ENCODE measurements at regions not wholly inside any gene's neighbourhood (a gene's known extent, or its start where the extent isn't known, plus 50 kb on each side); places are given as distances from the start of the nearest gene placed in this dataset.
"Not testable (repeated sequence)": the region's sequence is repeated elsewhere in the genome, so short reads cannot be mapped to it uniquely, and the experiment has no call there.

DNA sequence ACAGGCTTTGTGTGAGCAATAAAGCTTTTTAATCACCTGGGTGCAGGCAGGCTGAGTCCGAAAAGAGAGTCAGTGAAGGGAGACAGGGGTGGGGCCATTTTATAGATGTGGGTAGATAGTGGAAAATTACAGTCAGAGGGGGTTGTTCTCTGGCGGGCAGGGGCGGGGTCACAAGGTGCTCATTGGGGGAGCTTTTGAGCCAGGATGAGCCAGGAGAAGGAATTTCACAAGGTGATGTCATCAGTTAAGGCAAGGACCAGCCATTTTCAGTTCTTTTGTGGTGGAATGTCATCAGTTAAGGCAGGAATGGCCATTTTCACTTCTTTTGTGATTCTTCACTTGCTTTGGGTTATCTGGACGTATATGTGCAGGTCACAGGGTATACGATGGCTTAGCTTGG is 571.3 kb upstream of the PCDH7 start:
- not testable (repeated sequence) for DNase-seq (ENCODE audit: low read depth)

DNA sequence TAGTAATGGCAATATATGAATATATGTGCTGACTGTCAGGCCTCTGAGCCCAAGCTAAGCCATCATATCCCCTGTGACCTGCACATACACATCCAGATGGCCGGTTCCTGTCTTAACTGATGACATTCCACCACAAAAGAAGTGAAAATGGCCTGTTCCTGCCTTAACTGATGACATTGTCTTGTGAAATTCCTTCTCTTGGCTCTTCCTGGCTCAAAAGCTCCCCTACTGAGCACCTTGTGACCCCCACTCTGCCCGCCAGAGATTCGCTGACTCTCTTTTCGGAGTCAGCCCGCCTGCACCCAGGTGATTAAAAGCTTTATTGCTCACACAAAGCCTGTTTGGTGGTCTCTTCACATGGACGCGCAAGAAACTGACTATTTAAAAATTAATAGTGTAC is 570.6 kb upstream of the PCDH7 start:
- not testable (repeated sequence) for DNase-seq (ENCODE audit: low read depth)

DNA sequence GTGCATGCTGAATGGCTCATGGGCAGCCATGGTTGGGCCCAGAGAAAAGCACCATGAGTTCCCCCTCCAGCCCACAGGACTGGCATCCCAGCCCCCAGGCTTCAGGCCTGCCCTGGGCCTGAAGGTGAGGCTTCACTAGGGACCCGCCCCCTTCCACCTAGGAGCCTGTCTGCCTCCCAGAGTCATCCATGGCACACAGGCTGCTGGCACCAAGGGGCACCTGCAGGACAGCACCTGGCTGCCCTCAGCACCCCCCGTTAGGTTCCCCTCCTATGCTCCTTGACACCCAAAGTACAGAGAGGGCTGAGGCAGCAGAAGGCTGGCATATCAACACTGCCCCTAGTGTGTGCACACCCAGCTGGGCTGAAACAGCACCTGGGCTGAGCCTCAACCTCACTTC is 566.7 kb upstream of the PCDH7 start:
- no peak for DNase-seq (ENCODE audit: low read depth)

DNA sequence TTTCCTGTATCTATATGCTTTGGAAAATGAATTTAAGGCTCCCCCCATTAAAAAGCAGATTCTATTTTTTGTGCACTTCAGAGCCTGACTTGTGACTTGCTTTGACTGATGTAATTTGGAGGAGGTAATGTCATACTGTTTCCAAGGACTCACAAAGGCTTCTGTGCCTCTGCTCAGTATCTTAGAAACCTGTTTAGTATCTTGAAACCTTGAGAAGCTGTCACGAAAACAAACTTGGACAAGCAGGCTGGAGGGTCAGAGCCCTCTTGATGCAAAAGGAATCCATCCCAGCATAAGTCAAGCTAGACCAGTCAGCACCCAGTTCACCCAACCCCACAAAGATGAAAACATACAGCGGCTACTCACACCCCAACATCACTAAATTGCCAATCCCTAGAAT is 560.0 kb upstream of the PCDH7 start:
- no peak for DNase-seq (ENCODE audit: low read depth)

DNA sequence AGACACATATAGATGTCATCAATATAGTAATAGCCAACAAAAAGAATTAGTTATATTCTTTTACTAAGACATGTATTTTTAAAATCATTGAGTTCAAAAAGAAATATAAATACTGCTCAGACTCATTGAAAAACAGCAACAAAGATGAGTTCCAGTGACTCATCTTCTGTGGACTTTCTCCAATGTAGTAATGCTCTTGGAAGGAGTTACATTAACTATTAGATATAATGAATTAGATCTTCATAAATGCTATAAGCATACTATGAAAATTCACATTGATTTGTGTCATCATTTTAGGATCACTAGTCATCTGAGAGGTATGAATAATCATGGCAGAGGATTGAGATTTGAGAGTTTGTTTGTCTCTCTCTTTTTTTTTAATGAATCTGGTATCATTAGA is 547.8 kb upstream of the PCDH7 start:
- DNase-seq (ENCODE audit: low read depth) = peak; percentile 15

DNA sequence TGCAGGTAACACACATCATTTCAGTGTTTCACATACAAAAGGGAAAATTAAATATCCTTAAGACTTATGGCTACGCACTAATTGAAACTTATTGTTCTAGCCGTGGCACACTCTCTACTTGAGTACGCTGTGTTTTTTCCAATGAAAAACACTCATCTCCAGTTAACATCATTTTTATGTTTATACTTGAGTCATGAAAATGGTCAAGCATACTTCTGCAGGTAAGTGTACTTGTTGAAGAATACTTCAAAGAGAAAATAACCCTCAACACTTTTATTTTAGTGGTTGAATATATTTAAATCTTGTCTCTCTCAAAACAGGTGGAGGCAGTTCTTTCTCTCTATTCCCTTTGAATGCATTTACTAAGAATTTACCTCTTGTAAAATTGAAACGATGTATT is 538.7 kb upstream of the PCDH7 start:
- DNase-seq (ENCODE audit: low read depth) = no peak

DNA sequence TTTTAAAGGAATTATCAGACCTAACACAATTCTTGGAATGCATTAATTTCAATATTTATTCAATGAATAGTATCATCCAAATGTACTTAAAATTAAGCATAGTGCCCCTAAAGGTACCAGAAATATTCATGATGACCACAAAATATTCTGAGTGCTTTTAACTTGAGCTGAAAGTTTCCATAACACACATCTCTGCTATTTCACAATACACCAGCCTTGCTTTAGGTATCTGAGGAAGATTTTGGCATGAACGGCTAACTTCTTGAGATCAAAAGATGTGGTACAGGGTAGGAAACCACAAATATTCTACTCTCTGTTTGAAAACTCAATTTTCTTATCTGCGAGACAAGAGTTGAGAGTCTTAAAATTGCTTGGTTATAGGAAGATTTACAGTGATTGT is 538.3 kb upstream of the PCDH7 start:
- DNase-seq (ENCODE audit: low read depth) = peak; percentile 75

DNA sequence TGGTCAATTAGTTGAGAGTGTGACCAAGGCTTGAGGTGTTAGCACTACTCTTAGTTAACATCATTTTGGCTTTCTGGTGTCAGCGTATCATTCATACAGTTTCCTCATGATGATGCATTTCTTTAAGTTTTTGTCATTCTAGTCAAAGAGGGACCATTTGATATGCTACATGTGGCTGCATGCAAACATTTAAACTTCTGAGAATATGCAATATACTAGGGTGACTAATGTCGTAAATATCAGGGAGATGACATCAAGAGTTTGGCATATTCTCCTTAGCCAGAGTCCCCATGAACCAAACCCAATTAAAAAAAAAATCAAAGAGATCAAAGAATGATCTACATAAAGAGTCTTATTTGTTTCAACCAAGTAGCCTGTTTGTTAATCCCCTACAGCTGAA is 537.4 kb upstream of the PCDH7 start:
- DNase-seq (ENCODE audit: low read depth) = no peak

DNA sequence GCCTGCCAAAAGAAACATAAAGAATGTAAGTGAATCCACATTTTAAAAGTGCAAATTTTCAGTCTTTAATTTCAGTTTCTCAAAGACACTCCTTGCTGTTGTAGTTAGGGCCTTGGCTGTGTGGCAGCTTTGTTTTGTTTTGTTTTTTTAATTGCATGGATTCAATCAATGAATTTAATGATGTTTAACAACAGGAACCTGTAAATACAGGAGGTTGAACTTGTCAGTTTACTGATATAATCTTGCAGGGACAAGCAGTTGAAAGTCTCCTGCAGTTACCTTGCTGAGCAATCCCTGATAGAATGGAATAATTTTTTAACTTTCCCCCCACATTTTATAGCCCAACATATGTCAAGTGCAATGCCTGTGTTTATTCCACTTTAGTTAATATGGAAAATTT is 528.3 kb upstream of the PCDH7 start:
- DNase-seq (ENCODE audit: low read depth) = no peak

DNA sequence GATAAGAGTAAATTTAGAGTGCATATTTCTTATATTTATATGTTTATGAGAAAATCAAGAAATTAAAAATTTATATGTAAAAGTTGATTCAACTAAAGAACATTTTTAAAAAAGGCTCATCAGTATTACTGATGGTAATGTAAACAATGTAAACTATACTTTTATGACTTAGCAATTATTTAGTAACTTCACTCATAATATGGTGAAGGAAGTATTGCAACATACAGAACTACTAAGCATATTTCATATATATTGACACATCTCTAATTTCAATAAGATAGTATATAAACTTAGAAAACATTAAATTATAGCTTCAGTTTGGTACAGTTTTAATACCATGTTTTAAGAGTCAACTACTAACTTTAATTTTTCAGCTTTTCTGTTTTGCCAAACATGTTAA is 512.8 kb upstream of the PCDH7 start:
- no peak for DNase-seq (ENCODE audit: low read depth)

DNA sequence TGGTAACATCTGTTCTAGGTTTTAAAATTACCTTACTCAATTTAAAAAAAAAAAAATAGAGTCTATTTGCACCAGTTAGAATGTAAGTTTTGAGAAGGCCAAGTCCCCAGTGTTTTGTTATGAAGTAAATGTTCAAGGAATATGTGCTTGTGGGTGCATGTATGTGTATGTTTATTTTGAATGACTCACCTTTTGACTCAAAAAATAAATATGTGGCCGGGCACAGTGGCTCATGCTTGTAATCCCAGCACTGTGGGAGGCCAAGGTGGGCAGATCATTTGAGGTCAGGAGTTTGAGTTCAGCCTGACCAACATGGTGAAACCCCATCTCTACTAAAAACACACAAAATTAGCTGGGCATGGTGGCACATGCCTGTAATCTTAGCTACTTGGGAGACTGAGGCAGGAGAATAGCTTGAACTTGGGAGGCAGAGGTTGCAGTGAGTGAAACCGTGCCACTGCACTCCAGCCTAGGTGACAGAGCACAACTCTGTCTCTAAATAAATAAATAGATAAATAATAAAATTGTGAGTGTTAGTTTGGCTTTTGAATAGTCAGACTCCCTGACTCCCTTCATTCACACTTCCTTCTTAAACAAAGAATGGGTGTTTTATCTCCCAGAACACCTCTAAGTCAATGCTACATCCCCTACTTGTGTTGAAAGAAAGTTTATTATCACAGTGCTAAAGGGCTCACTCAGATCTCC is 511.3 kb upstream of the PCDH7 start:
- DNase-seq (ENCODE audit: low read depth) = peak; percentile 55

DNA sequence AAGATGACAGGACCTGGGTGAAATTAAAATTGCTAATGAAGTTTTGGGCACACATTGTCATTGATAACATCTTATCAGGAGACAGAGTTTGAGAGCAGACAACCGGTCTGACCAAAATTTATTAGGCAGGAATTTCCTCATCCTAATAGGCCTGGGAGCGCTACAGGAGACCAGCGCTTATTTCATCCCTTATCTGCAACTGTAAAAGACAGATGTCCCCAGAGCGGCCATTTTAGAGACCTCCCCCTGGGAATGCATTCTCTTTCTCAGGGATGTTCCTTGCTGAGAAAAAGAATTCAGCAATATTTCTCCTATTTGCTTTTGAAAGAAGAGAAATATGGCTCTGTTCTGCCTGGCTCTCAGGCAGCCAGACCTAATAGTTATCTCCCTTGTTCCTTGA is 504.2 kb upstream of the PCDH7 start:
- not testable (repeated sequence) for DNase-seq (ENCODE audit: low read depth)

DNA sequence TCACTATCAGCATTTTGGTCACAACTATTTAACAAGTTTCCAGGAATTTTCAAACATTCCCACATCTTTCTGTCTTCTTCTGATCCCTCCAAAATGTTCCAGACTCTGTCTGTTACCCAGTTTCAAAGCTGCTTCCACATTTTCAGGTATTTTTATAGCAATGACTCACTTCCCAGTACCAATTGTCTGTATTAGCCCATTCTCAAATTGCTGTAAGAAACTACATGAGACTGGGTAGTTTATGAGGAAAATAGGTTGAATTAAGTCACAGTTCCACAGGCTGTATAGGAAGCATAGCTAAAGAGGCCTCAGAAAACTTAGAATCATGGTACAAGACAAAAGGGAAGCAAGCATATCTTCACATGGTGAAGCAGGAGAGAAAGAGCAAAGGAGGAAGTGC is 475.0 kb upstream of the PCDH7 start:
- DNase-seq (ENCODE audit: low read depth) = no peak

DNA sequence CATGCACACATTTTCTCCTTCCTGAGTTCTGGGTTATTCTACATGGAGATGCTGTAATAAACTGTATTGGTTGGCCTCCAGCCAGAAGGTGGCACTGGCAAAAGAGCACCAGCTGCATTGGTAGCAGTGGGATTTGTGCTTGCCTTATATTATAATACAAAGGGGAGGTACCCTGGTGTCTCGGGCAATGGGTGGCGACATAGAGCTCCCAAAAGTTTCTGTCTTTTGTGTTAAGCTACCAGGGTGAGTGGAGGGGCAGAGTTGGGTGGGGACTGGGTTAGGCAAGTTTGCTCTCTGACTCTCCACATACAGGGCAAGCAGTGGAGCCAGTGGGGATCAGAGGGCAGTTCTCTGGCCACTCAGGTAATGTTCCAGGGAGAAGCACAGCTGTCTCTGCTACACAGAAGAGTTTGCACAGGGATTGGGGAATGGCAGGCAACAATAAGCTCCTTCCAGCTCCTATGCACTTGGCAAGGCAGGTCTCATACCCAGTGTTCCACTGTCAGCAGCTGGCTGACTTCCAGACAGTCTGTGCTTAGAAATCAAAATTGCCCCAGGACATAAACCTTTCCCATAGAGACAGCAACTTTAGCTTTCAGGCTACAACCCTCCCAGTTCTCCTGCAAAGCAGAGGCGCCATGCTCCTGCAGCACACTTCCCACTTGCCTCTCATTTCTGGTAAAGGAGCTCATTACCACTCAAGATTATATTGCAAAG is 463.9 kb upstream of the PCDH7 start:
- no peak for DNase-seq (ENCODE audit: low read depth)

DNA sequence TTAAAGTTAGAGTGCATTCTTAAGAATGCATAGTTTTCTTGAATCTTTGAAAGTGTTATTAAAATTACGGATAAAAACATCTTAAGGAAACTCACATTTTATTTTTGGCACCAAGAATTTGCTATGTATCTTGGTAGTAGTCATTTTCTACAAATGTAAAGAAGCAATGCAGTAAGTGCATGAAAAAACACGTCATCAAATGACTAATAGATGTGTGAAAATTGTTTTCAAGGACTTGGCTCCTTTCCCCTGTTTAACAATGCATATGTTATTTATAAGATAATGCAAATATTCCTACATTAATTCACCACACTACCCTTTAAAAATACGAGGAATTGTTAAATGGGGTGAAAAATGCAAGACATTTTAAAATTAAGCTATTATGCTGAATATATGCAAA is 461.2 kb upstream of the PCDH7 start:
- no peak for DNase-seq (ENCODE audit: low read depth)

DNA sequence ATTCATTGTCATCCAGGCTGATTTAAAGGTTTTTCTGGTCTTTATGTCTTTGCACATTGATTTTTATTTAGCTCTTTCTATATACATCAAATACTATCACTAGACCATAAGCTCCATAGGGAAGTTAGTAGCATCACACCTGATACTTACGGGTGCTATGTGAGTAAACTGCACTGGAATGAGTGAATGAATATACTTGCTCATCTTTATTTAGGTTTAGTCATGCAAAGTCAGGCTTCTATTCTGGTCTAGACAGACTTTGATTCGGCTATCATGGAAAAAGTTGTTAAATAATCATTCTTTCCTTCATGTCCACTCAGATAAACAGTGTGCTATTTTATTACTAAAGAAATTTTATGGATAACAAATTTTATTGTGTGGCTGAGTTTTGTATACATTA is 457.8 kb upstream of the PCDH7 start:
- DNase-seq (ENCODE audit: low read depth) = no peak

DNA sequence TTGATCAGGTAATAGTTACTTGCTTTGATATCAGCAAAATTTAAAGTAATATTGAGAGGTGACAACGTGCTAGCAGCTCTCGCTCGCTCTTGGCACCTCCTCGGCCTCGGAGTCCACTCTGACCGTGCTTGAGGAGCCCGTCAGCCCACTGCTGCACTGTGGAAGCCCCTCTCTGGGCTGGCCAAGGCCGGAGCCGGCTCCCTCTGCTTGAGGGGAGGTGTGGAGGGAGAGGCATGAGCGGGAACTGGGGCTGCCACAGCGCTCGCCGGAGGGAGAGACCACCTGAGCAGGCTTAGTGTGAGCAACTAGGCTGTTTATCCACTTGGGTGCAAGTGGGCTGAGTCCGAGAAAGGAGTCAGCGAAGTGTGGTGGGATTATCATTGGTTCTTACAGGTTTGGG is 455.7 kb upstream of the PCDH7 start:
- no peak for DNase-seq (ENCODE audit: low read depth)

DNA sequence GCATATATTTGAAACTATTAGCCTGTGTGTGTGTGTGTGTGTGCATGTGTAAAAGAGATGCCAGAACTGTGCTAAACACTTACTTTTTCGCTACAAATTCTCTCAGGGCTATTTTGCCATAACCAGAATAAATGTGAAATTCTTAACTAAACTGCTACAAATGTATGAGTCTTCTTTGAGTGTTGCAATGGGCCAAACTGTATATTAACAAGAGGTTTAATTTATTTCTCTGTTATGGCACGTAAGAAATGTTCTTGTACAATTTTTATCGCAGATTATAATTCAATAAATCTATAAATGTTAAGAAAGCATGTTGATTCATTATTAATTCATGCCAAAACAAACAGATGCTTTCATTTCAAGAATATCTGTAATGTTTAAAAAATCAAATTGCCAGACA is 454.5 kb upstream of the PCDH7 start:
- DNase-seq (ENCODE audit: low read depth) = no peak

DNA sequence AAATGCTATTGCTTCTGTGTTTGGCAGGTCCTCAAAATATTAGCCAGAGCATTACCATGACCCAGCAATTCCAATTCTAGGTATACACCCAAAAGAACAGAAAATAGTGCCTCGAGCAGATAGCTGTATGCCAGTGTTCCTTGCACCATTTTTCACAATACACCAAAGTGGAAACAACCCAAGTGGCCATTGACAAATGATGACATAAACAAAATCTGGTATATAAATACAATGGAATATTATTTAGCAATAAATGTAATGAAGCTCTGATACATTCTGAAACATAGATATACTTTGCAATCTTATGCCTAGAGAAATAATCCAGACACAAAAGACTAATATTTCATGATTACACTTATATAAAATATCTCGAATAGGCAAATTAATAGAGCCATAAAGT is 451.8 kb upstream of the PCDH7 start:
- no peak for DNase-seq (ENCODE audit: low read depth)

DNA sequence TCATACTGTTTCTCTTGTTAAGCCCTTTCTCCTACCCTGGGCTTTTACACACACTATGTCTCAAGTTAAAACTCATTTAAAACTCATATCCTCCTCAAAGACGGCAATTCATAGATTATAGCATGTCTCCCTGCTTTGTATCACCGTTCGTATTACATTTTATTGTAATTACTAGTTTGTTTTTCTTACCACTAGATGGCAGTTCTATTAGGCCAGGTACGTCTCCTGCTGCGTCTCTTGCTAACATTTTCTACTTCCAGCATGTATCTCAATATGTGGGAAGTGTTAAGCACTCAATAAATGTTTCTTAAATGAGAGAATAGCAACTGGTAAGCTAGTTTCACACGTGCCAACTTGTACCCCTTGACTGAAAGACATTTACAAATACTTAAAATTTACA is 450.3 kb upstream of the PCDH7 start:
- DNase-seq (ENCODE audit: low read depth) = peak; percentile 30

DNA sequence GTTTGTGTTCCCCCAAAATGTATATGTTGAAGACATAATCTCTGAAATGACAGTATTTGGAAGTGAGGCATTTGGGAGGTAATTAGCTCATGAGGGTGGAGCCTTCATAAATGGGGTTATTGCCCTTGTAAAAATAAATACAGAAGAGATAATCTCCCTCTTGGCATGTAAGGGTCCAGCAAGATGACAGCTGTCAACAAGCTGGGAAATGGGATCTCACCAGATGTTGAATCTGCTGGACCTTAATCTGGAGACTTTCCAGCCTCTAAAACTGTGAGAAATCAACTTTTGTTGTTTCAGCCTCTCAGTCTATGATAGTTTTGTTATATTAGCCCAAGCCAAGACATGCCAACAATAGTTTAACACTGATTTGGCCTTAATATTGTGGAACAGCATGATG is 438.2 kb upstream of the PCDH7 start:
- DNase-seq (ENCODE audit: low read depth) = no peak

DNA sequence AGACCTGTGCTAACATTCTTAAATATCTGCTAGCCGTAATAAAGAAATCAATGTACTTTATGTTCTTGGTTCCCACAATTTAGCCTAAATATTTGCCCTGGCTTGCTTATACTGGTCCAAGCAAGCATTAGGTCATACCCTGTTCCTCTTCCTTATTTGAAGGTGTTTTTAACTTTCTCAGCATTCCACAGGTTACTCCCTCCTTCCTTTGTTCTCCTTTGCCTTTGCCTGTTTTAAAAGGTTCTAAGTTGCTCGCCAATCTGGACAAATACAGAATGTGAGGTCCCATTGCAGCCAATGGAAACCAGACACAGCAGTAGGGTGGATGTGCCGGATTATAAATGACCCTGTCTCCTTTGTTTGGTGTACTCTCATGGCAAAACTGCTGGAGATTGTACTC is 436.8 kb upstream of the PCDH7 start:
- no peak for DNase-seq (ENCODE audit: low read depth)

DNA sequence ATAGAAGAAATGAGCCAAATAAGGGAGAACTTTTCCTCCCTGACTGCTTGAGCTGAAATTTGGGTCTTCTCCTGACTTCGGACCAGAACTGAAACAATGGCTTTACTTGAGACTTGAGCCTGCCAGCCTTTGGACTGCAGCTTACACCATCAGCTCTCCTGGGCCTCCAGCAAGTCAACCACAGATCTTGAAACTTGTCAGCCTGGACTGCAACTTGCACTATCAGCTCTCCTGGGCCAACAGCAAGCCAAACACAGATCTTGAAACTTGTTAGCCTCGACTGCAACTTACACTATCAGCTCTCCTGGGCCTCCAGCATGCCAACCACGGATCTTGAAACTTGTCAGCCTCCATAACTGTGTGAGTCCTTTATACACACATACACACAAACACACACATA is 425.9 kb upstream of the PCDH7 start:
- DNase-seq (ENCODE audit: low read depth) = no peak

DNA sequence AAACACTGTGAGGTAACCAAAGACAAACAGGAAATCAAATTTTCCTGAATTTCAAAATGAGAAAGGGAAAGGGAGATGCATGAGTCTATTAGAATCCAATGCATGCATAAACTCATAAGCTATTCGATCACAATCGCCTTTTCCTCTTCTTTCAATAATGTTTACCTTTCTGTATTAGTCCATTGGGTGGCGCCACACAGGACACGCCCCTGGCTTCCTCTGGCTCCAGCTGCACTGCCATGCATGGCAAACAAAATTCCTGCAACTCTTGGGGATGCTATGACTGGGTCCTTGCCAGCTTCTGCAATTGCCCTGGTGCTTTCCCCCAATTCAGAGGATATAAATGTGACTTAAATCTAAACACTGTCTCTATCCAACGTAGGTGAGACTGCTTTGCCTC is 424.5 kb upstream of the PCDH7 start:
- DNase-seq (ENCODE audit: low read depth) = no peak

Data from amniotic epithelial cell (primary cell).